ENCODE measurements at regions not wholly inside any gene's neighbourhood (a gene's known extent, or its start where the extent isn't known, plus 50 kb on each side); places are given as distances from the start of the nearest gene placed in this dataset.

DNA sequence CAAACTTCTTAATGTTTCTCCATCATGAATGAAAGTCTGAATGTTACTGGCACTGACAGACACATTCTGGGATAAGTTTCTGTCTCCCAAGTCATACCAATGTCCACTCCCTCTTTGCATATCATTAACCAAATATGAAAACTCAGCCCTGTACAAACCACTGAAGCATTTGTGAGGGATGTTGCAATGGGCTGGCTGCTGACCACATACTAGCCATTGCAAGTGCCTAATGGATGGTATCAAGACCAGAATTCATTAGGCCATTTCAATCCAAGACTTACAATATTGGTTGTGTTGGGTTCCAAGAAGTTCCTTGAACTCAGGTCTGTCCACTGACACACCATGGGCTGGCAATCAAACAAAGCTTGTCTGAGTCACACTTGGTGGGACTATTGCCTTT is 73.8 kb downstream of the CBLN2 start:
- no peaks in the 10 kb centered on the region for H3K9me3 ChIP-seq (ENCODE audit: control insufficient read depth, insufficient read depth, low read length)
- no peaks in the 10 kb centered on the region for H3K4me1 ChIP-seq (ENCODE audit: control insufficient read depth, insufficient read depth, low read length)
- no peak overlapping the region for H3K27ac ChIP-seq (ENCODE audit: low read depth, low read length)
- no peaks in the 10 kb centered on the region for H3K27me3 ChIP-seq (ENCODE audit: control insufficient read depth, insufficient read depth, low read length)
- H3K4me3 ChIP-seq (ENCODE audit: low read depth, low read length), result no peak overlapping the region
- H3K9ac ChIP-seq (ENCODE audit: low read depth, low read length), result no peak overlapping the region
- H3K36me3 ChIP-seq (ENCODE audit: control insufficient read depth, insufficient read depth, low read length), result no peaks in the 10 kb centered on the region

DNA sequence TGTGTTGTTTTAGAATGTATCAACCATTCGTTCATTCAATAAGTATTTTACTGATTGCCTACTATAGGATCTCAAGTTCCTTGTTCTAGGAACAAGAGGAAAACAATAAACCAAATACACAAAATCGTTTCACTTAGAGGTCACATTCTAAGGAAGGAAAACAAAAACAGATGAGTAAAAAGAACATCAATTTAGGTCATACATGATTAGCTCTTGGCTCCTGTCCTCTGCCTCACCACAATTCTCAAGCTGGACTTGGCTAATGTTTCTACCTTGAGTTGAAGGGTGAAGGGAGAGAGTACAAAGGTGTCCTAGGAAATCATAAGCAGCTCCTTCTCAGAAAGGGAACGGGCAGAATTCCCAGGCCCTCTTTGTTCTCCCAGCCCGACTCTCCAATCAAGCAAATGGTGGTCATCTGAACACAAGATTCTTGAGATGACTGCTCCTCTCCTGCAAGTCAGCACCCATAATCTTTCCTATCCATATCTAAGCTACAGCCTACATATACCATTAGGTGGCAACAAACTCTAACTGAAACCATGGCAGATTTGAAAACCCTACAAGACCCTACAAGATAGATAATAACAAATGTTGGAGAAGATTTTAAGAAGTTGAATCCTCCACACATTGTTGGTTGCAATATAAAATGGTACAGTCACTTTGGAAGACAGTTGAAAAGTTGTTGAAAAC is 76.0 kb downstream of the CBLN2 start:
- H3K27ac ChIP-seq (ENCODE audit: low read depth, low read length), result no peak overlapping the region
- H3K9ac ChIP-seq (ENCODE audit: low read depth, low read length), result no peak overlapping the region
- H3K27me3 ChIP-seq (ENCODE audit: control insufficient read depth, insufficient read depth, low read length), result no peaks in the 10 kb centered on the region
- H3K9me3 ChIP-seq (ENCODE audit: control insufficient read depth, insufficient read depth, low read length), result no peaks in the 10 kb centered on the region
- no peaks in the 10 kb centered on the region for H3K36me3 ChIP-seq (ENCODE audit: control insufficient read depth, insufficient read depth, low read length)
- H3K4me1 ChIP-seq (ENCODE audit: control insufficient read depth, insufficient read depth, low read length), result no peaks in the 10 kb centered on the region
- H3K4me3 ChIP-seq (ENCODE audit: low read depth, low read length), result no peak overlapping the region

DNA sequence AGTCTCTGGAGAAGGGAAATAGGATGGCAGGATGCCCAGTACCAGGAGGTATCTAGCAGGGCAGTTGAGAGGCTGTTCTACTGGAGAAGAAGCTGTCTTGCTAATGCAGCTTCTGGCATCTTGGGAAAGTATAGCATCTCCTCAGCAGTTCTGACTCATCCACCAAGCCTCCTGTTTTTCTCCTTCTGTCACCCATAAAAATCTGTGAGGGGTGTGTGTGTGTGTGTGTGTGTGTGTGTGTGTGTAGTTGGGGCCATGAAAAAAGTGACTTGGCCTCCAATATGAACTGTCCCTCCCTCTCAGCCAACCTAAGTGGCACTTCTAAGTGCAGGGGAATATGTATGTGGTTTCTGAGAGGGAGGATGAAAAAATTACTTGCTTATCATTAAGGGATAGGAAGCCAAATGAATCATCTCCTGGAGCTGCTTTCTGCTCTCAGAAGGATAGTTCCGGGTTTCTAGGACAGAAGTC is 83.9 kb downstream of the CBLN2 start:
- no peak overlapping the region for H3K4me3 ChIP-seq (ENCODE audit: low read depth, low read length)
- no peak overlapping the region for H3K27ac ChIP-seq (ENCODE audit: low read depth, low read length)
- H3K27me3 ChIP-seq (ENCODE audit: control insufficient read depth, insufficient read depth, low read length), result peaks cover 11% of the 10 kb centered on the region
- H3K9ac ChIP-seq (ENCODE audit: low read depth, low read length), result no peak overlapping the region
- H3K36me3 ChIP-seq (ENCODE audit: control insufficient read depth, insufficient read depth, low read length), result no peaks in the 10 kb centered on the region
- H3K9me3 ChIP-seq (ENCODE audit: control insufficient read depth, insufficient read depth, low read length), result 0 out of 2 replicates have a peak, but pooled peaks cover 4% of the 10 kb centered on the region
- no peaks in the 10 kb centered on the region for H3K4me1 ChIP-seq (ENCODE audit: control insufficient read depth, insufficient read depth, low read length)

DNA sequence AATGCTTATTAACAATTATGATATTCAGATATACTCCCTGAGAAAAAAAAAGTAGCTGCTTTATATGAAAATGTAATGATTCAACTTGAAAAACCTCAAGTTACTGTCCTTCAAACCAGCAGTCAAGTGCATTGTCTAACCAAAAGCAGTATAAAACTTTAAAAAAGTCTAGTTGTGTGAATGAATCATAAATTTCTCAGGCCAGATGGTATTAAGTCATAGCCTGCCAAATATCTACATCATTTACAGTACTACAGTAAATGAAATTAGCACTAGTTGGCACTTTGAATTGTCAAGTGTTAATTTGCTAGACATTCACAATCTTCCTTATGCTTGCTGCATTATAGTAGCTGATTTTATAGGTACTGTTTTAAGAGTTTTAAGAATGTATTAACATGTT is 85.9 kb downstream of the CBLN2 start:
- H3K9me3 ChIP-seq (ENCODE audit: control insufficient read depth, insufficient read depth, low read length), result 0 out of 2 replicates have a peak, but pooled peaks cover 4% of the 10 kb centered on the region
- H3K4me3 ChIP-seq (ENCODE audit: low read depth, low read length), result no peak overlapping the region
- H3K36me3 ChIP-seq (ENCODE audit: control insufficient read depth, insufficient read depth, low read length), result no peaks in the 10 kb centered on the region
- peaks cover 26% of the 10 kb centered on the region for H3K27me3 ChIP-seq (ENCODE audit: control insufficient read depth, insufficient read depth, low read length)
- no peak overlapping the region for H3K9ac ChIP-seq (ENCODE audit: low read depth, low read length)
- H3K4me1 ChIP-seq (ENCODE audit: control insufficient read depth, insufficient read depth, low read length), result no peaks in the 10 kb centered on the region
- no peak overlapping the region for H3K27ac ChIP-seq (ENCODE audit: low read depth, low read length)

DNA sequence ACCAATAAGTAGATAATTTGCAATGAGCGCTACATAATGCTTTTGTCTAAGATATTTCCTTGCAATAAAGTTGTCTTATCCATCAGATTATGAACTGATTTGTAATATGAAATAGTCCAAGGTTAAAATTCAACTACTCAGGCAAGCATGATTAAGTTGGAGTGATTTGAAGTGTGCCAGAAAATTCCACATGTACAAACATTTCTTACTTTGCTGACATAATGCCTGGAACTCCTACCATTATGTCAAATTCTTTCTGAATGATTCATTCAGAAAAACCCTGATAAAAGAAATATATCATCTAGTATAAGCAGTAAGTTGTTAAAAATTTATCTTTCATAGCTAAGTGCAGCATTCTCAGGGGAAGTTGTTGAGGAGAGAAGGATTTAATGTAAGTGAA is 87.3 kb downstream of the CBLN2 start:
- Histone ChIP-seq H3K4me3 (ENCODE audit: low read depth, low read length) (no peak overlapping the region), H3K9ac (ENCODE audit: low read depth, low read length) (no peak overlapping the region), H3K27ac (ENCODE audit: low read depth, low read length) (no peak overlapping the region), H3K4me1 (ENCODE audit: control insufficient read depth, insufficient read depth, low read length) (no peaks in the 10 kb centered on the region), H3K9me3 (ENCODE audit: control insufficient read depth, insufficient read depth, low read length) (0 out of 2 replicates have a peak, but pooled peaks cover 4% of the 10 kb centered on the region), H3K27me3 (ENCODE audit: control insufficient read depth, insufficient read depth, low read length) (peaks cover 37% of the 10 kb centered on the region), H3K36me3 (ENCODE audit: control insufficient read depth, insufficient read depth, low read length) (no peaks in the 10 kb centered on the region)

DNA sequence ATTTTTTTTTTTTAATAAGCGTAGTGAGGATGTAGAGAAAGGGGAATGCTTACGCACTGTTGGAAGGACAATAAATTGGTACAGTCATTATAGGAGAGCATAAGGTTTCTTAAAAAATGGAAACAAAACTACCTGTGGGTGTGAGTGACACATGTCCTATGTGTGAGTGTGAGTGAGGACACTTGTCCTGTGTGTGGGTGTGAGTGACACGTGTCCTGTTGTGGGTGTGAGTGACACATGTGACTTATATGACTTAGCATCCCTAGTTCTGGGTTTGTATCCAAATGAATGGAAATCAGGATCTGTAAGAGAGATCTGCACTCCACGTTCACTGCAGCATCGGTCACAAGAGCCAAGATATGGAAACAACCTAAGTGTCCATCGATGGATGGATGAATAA is 91.8 kb downstream of the CBLN2 start:
- H3K4me1 ChIP-seq (ENCODE audit: control insufficient read depth, insufficient read depth, low read length), result no peaks in the 10 kb centered on the region
- peaks cover 80% of the 10 kb centered on the region for H3K27me3 ChIP-seq (ENCODE audit: control insufficient read depth, insufficient read depth, low read length)
- H3K9ac ChIP-seq (ENCODE audit: low read depth, low read length), result no peak overlapping the region
- no peaks in the 10 kb centered on the region for H3K36me3 ChIP-seq (ENCODE audit: control insufficient read depth, insufficient read depth, low read length)
- H3K9me3 ChIP-seq (ENCODE audit: control insufficient read depth, insufficient read depth, low read length), result no peaks in the 10 kb centered on the region
- no peak overlapping the region for H3K4me3 ChIP-seq (ENCODE audit: low read depth, low read length)
- H3K27ac ChIP-seq (ENCODE audit: low read depth, low read length), result no peak overlapping the region

DNA sequence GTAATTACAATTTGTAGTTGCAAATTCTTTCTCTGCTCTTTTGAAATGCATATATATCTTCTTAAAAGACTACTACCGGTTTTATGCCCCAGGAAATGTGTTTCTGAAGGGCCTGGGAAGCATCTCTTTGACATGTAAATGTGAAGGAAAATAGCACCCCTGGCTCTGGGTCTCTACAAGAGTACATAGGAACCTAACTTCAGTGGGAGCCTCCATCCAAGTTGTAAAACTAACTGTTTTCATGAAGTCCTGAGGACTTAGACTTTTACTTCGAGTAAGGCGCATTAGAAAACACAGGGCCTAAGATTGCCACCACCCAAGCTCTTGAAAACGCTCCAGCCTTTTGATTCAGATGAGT is 99.4 kb downstream of the CBLN2 start:
- H3K27ac ChIP-seq (ENCODE audit: low read depth, low read length), result no peak overlapping the region
- peaks cover 100% of the 10 kb centered on the region for H3K27me3 ChIP-seq (ENCODE audit: control insufficient read depth, insufficient read depth, low read length)
- peaks cover 6% of the 10 kb centered on the region; the same call in 1 of the 2 replicates for H3K4me1 ChIP-seq (ENCODE audit: control insufficient read depth, insufficient read depth, low read length)
- no peak overlapping the region for H3K9ac ChIP-seq (ENCODE audit: low read depth, low read length)
- no peaks in the 10 kb centered on the region for H3K36me3 ChIP-seq (ENCODE audit: control insufficient read depth, insufficient read depth, low read length)
- H3K9me3 ChIP-seq (ENCODE audit: control insufficient read depth, insufficient read depth, low read length), result no peaks in the 10 kb centered on the region
- H3K4me3 ChIP-seq (ENCODE audit: low read depth, low read length), result no peak overlapping the region

DNA sequence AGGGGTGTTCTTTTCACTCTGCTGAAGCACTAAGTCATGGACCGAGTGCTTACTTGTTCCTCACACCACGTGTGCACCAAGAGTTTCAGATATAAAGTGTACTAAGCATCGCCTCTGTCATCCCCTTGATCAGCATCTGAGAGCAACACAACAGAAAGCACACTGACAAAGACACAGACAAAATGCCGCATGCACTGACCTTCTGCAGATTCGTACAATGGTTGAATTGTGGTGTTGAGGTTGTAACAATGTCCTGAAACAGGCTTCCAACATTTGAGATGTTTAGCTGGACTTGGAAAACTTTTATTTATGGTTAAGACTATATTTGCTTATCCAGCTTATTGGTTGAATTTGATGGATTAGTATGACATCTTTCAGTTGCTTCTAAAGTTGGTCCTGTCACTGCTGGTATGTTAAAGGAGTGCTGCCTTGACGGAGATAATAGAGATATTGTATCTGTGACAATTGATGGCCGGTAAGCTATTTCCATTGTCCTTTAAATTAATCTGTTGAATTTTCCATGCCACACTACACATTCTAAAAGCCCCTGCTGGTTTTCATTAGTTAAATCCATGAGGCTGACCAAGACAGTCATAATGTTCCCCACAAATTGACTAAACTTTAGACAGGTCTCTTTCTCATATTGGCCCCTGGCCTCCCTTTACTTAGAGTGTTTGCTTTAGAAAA is 99.9 kb downstream of the CBLN2 start:
- Histone ChIP-seq H3K4me1 (ENCODE audit: control insufficient read depth, insufficient read depth, low read length) (peaks cover 6% of the 10 kb centered on the region; the same call in 1 of the 2 replicates), H3K9me3 (ENCODE audit: control insufficient read depth, insufficient read depth, low read length) (no peaks in the 10 kb centered on the region), H3K27ac (ENCODE audit: low read depth, low read length) (no peak overlapping the region), H3K27me3 (ENCODE audit: control insufficient read depth, insufficient read depth, low read length) (peaks cover 100% of the 10 kb centered on the region), H3K36me3 (ENCODE audit: control insufficient read depth, insufficient read depth, low read length) (no peaks in the 10 kb centered on the region), H3K9ac (ENCODE audit: low read depth, low read length) (no peak overlapping the region), H3K4me3 (ENCODE audit: low read depth, low read length) (no peak overlapping the region)

DNA sequence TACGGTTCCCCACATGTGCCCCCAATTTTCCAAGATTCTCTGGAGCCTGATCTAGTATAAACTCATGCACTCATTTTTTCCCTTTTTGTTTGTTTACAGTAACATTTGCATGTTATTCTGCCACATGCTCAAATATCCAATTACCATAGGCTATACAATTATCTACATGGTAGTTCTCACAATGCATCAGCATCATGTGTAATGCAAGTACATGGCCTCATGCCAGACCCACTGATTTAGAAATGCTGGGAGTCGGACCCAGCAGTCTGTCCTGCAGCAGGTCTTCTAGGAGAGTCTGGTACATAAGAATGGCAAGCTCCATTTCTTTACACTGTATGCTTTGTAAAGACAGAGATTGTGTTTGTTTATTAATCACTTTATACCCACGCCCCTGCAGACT is 107.7 kb downstream of the CBLN2 start:
- H3K4me3 ChIP-seq (ENCODE audit: low read depth, low read length), result no peak overlapping the region
- no peak overlapping the region for H3K27ac ChIP-seq (ENCODE audit: low read depth, low read length)
- no peaks in the 10 kb centered on the region for H3K36me3 ChIP-seq (ENCODE audit: control insufficient read depth, insufficient read depth, low read length)
- no peaks in the 10 kb centered on the region; the same call in 1 of the 2 replicates for H3K9me3 ChIP-seq (ENCODE audit: control insufficient read depth, insufficient read depth, low read length)
- no peak overlapping the region for H3K9ac ChIP-seq (ENCODE audit: low read depth, low read length)
- H3K4me1 ChIP-seq (ENCODE audit: control insufficient read depth, insufficient read depth, low read length), result no peaks in the 10 kb centered on the region
- peaks cover 59% of the 10 kb centered on the region for H3K27me3 ChIP-seq (ENCODE audit: control insufficient read depth, insufficient read depth, low read length)

DNA sequence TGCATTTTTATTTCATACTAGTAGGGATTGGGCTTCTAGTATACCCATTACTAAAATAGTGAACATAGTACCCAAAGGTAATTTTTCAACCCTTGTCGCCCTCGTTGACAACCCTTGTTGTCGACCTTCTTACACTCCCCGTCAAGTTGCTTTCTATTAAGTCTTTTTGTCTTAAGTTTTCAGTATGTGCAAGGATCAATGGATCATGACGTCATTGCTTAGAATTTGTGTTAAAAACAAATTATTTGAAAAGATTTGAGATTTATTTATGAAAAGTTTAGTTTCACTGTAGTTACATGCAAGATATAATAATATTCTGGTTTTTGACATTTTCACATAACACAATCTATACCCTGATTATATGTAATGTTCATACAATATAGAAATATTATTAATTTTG is 110.4 kb downstream of the CBLN2 start:
- Histone ChIP-seq H3K9me3 (ENCODE audit: control insufficient read depth, insufficient read depth, low read length) (peaks cover 8% of the 10 kb centered on the region), H3K27me3 (ENCODE audit: control insufficient read depth, insufficient read depth, low read length) (peaks cover 32% of the 10 kb centered on the region), H3K4me1 (ENCODE audit: control insufficient read depth, insufficient read depth, low read length) (no peaks in the 10 kb centered on the region), H3K36me3 (ENCODE audit: control insufficient read depth, insufficient read depth, low read length) (no peaks in the 10 kb centered on the region), H3K27ac (ENCODE audit: low read depth, low read length) (no peak overlapping the region), H3K4me3 (ENCODE audit: low read depth, low read length) (no peak overlapping the region), H3K9ac (ENCODE audit: low read depth, low read length) (no peak overlapping the region)

DNA sequence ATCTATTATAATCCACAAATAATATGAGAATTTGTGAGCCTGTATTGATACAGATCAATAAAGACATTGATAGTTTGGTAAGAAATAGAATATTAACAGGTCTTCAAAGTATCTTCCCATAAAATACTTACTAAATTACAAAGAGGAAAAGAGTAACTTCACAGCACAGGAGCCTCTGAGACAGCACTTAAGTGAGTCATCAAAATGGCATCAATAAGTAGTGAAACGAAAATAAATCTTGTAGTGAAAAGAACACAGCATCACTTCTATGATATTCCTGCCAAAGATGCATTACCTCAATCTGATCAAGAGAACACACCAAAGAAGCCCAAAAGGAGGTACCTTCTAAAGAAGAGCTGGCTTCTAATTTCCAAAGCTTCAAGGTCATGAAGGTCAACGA is 116.4 kb downstream of the CBLN2 start:
- no peak overlapping the region for H3K27ac ChIP-seq (ENCODE audit: low read depth, low read length)
- H3K4me1 ChIP-seq (ENCODE audit: control insufficient read depth, insufficient read depth, low read length), result no peaks in the 10 kb centered on the region
- no peaks in the 10 kb centered on the region for H3K36me3 ChIP-seq (ENCODE audit: control insufficient read depth, insufficient read depth, low read length)
- no peak overlapping the region for H3K4me3 ChIP-seq (ENCODE audit: low read depth, low read length)
- H3K9me3 ChIP-seq (ENCODE audit: control insufficient read depth, insufficient read depth, low read length), result peaks cover 17% of the 10 kb centered on the region
- no peaks in the 10 kb centered on the region for H3K27me3 ChIP-seq (ENCODE audit: control insufficient read depth, insufficient read depth, low read length)
- no peak overlapping the region for H3K9ac ChIP-seq (ENCODE audit: low read depth, low read length)
